ENCODE measurements at regions not wholly inside any gene's neighbourhood (a gene's known extent, or its start where the extent isn't known, plus 50 kb on each side); places are given as distances from the start of the nearest gene placed in this dataset.

DNA sequence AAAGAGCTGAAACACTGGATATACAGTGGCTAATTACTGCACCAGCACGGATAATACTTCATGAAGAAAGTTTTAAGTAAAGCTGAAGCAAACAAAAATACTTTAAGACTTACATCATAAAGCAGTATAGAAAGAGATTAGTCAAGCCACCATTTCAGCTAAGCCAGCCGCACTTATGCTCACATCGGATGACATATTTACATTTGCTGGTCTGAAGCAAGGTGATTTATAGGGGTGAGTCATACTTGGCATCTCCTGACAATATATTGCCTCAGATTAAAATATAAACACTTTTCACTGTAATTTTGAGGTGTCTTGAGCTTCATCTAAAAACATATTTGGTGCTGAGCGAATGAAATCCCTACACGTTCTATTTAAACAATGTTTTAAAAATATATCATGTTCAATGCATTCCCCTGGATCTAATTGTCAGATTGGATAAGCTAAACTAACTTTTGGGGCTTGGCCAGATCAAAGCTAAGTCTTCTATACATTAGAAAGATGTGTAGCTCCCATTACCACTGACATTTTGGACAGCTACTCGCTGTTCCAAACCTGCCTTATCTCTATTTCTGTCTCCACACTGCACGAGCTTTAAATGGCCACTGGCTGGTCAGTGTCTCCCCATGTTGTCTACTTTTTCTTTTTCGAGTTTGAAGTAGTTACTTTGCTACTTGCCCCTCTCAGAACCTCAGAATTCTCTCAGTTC, 103.2 kb downstream of the VCX2 start:
- DNase-seq: no peak
- Histone ChIP-seq H3K4me3 (no peak overlapping the region), H3K27ac (no peak overlapping the region), H3K9me3 (no peaks in the 10 kb centered on the region), H3K27me3 (no peaks in the 10 kb centered on the region), H3K36me3 (no peaks in the 10 kb centered on the region), H3K4me1 (no peaks in the 10 kb centered on the region)
- intact Hi-C loops (cut with DNase I; ENCODE audit: low total_unique reads) (no loop called here), in situ Hi-C loops (cut with MboI; ENCODE audit: low pct_ligation_motif_present in 1 of 4, low pct_unique_long_range_greater_than_20kb in 1 of 4, low sequenced_read_pairs in 3 of 4) (no loop called here)
- WGBS, 2 donors (ENCODE audit: low coverage in 1 of 2): 24 to 47% methylated on average over 3 to 8 of the region's 8 CpGs
- TF ChIP-seq EP300 (IDR thresholded peaks at IDR 0.05; ENCODE audit: low read depth) (no peak), POLR2A (IDR thresholded peaks at IDR 0.05) (no peak), POLR2AphosphoS5 (IDR thresholded peaks at IDR 0.05) (no peak), CTCF (IDR thresholded peaks at IDR 0.05) (no peak)

DNA sequence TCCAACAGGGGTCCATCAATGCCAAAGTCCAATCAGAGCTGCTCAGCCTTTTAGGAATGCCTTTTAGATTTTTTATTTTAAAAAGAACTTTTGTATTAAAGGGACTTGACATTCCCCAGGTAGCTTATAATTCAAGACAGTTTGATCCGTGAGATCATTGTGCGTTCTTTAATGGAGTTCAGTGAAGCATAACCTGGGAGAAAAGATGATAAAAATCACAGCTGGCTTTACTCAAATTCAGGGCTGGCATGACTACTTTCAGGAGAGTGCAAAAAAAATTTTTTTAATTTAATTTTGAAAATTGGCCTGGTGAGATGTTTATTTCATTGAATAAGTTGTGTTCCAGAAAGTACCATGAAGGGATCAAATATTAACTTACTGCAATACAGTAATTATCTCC, 118.2 kb downstream of the VCX2 start:
- intact Hi-C loops (cut with DNase I; ENCODE audit: low total_unique reads): no loop called here
- Histone ChIP-seq H3K27ac (no peak overlapping the region), H3K27me3 (no peaks in the 10 kb centered on the region), H3K4me3 (no peak overlapping the region), H3K9me3 (no peaks in the 10 kb centered on the region), H3K36me3 (no peaks in the 10 kb centered on the region), H3K4me1 (no peaks in the 10 kb centered on the region)
- no peak for DNase-seq
- in situ Hi-C loops (cut with MboI; ENCODE audit: low pct_ligation_motif_present in 1 of 4, low pct_unique_long_range_greater_than_20kb in 1 of 4, low sequenced_read_pairs in 3 of 4): no loop called here
- WGBS, 2 donors (ENCODE audit: low coverage in 1 of 2): 97% methylated on average over 2 of the region's 2 CpGs; no CpG with 5 or more reads in 1 of the 2 donors
- no peak for TF ChIP-seq CTCF (IDR thresholded peaks at IDR 0.05)
- TF ChIP-seq POLR2AphosphoS5 (IDR thresholded peaks at IDR 0.05): no peak
- TF ChIP-seq EP300 (IDR thresholded peaks at IDR 0.05; ENCODE audit: low read depth): no peak
- no peak for TF ChIP-seq POLR2A (IDR thresholded peaks at IDR 0.05)

GRCh38 chrX:8049827-8050226, 121.2 kb downstream of the VCX2 start:
- TF ChIP-seq EP300 (IDR thresholded peaks at IDR 0.05; ENCODE audit: low read depth) (no peak), POLR2A (IDR thresholded peaks at IDR 0.05) (no peak), CTCF (IDR thresholded peaks at IDR 0.05) (no peak), POLR2AphosphoS5 (IDR thresholded peaks at IDR 0.05) (no peak)
- Histone ChIP-seq H3K9me3 (no peaks in the 10 kb centered on the region), H3K36me3 (no peaks in the 10 kb centered on the region), H3K4me3 (no peak overlapping the region), H3K27ac (no peak overlapping the region), H3K27me3 (no peaks in the 10 kb centered on the region), H3K4me1 (no peaks in the 10 kb centered on the region)
- in situ Hi-C loops (cut with MboI; ENCODE audit: low pct_ligation_motif_present in 1 of 4, low pct_unique_long_range_greater_than_20kb in 1 of 4, low sequenced_read_pairs in 3 of 4): no loop called here
- intact Hi-C loops (cut with DNase I; ENCODE audit: low total_unique reads): no loop called here
- DNase-seq: no peak
- 48 to 60% methylated on average over 1 to 3 of the region's 3 CpGs for WGBS, 2 donors (ENCODE audit: low coverage in 1 of 2)

DNA sequence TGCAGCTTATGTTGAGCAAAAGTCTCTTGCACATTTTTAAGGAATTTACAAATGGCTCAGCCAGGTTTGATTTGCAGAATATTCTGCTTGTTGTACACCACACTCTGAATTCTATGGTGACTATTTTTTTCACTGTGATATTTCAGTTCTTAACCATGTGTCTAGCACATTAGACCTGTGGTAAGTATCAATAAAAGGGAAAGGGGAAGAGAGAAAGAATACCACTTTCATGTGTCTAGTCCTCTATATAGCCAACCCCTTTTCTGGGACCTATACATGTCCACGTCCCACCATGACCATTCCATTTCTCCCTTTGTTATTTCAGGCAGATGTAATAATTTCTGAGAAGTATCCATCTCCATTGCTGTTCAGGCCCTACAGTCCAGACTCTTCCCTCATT, 121.3 kb upstream of the PNPLA4 start:
- H3K4me3 ChIP-seq: no peak overlapping the region
- 60 to 75% methylated on average over 1 of the region's 1 CpG for WGBS, 2 donors (ENCODE audit: low coverage in 1 of 2)
- intact Hi-C loops (cut with DNase I; ENCODE audit: low total_unique reads) (no loop called here), in situ Hi-C loops (cut with MboI; ENCODE audit: low pct_ligation_motif_present in 1 of 4, low pct_unique_long_range_greater_than_20kb in 1 of 4, low sequenced_read_pairs in 3 of 4) (no loop called here)
- DNase-seq: no peak
- no peaks in the 10 kb centered on the region for H3K36me3 ChIP-seq
- no peaks in the 10 kb centered on the region for H3K27me3 ChIP-seq
- no peaks in the 10 kb centered on the region for H3K4me1 ChIP-seq
- no peaks in the 10 kb centered on the region for H3K9me3 ChIP-seq
- TF ChIP-seq CTCF (IDR thresholded peaks at IDR 0.05) (no peak), POLR2A (IDR thresholded peaks at IDR 0.05) (no peak), EP300 (IDR thresholded peaks at IDR 0.05; ENCODE audit: low read depth) (no peak), POLR2AphosphoS5 (IDR thresholded peaks at IDR 0.05) (no peak)
- H3K27ac ChIP-seq: no peak overlapping the region

Measured in transverse colon (tissue), 4 donors.